ENCODE measurements at regions not wholly inside any gene's neighbourhood (a gene's known extent, or its start where the extent isn't known, plus 50 kb on each side); places are given as distances from the start of the nearest gene placed in this dataset.

GRCh38 chr10:84944187-84944586 is 615.8 kb downstream of the CCSER2 start:
- Histone ChIP-seq H3K79me2 (ENCODE audit: control insufficient read depth, insufficient read depth, low read length) (no peaks in the 10 kb centered on the region), H3K36me3 (ENCODE audit: control insufficient read depth, insufficient read depth, low read length) (no peaks in the 10 kb centered on the region), H3K27me3 (ENCODE audit: control insufficient read depth, insufficient read depth, low read length) (no peaks in the 10 kb centered on the region), H3K9me3 (ENCODE audit: control insufficient read depth, insufficient read depth, low read depth, low read length) (no peaks in the 10 kb centered on the region), H4K20me1 (ENCODE audit: control insufficient read depth, extremely low read depth, insufficient read depth, low read length) (no peaks in the 10 kb centered on the region), H3K4me2 (ENCODE audit: extremely low read depth, insufficient read depth, low read length) (no peak overlapping the region), H3K4me1 (ENCODE audit: control insufficient read depth, extremely low read depth, insufficient read depth, low read length) (no peaks in the 10 kb centered on the region), H3K9ac (ENCODE audit: insufficient read depth, low read length) (no peak overlapping the region), H3K4me3 (replicated peaks in 1 of 4; ENCODE audit: control extremely low read depth in 1 of 4, insufficient read depth in 1 of 4, low read depth in 3 of 4, low read length in 4 of 4) (no peak overlapping the region), H3K27ac (ENCODE audit: insufficient read depth, low read length) (no peak overlapping the region), H2AFZ (ENCODE audit: low read length) (no peak overlapping the region)
- no peak for TF ChIP-seq EZH2 (IDR thresholded peaks at IDR 0.05; ENCODE audit: low read length, missing control alignments)
- no peak for TF ChIP-seq CTCF (conservative IDR thresholded peaks at IDR 0.05 in 1 of 2, IDR thresholded peaks at IDR 0.05 in 1 of 2; ENCODE audit: low read depth in 1 of 2, low read length in 2 of 2)
- DNase-seq (ENCODE audit: low read depth in 2 of 2) = no peak

- Histone ChIP-seq H3K27me3 (ENCODE audit: control insufficient read depth, insufficient read depth, low read length) (no peaks in the 10 kb centered on the region), H3K27ac (ENCODE audit: insufficient read depth, low read length) (no peak overlapping the region), H3K79me2 (ENCODE audit: control insufficient read depth, insufficient read depth, low read length) (no peaks in the 10 kb centered on the region), H2AFZ (ENCODE audit: low read length) (no peak overlapping the region), H3K4me1 (ENCODE audit: control insufficient read depth, extremely low read depth, insufficient read depth, low read length) (no peaks in the 10 kb centered on the region), H3K9ac (ENCODE audit: insufficient read depth, low read length) (no peak overlapping the region), H3K36me3 (ENCODE audit: control insufficient read depth, insufficient read depth, low read length) (no peaks in the 10 kb centered on the region), H3K4me3 (replicated peaks in 1 of 4; ENCODE audit: control extremely low read depth in 1 of 4, insufficient read depth in 1 of 4, low read depth in 3 of 4, low read length in 4 of 4) (no peak overlapping the region), H3K4me2 (ENCODE audit: extremely low read depth, insufficient read depth, low read length) (no peak overlapping the region), H4K20me1 (ENCODE audit: control insufficient read depth, extremely low read depth, insufficient read depth, low read length) (no peaks in the 10 kb centered on the region), H3K9me3 (ENCODE audit: control insufficient read depth, insufficient read depth, low read depth, low read length) (no peaks in the 10 kb centered on the region)
- TF ChIP-seq EZH2 (IDR thresholded peaks at IDR 0.05; ENCODE audit: low read length, missing control alignments) = no peak
- TF ChIP-seq CTCF (conservative IDR thresholded peaks at IDR 0.05 in 1 of 2, IDR thresholded peaks at IDR 0.05 in 1 of 2; ENCODE audit: low read depth in 1 of 2, low read length in 2 of 2) = no peak
- DNase-seq (ENCODE audit: low read depth in 2 of 2) = no peak
These were observed 617.4 kb downstream of the CCSER2 start for GRCh38 chr10:84945791-84946190.

- no peak overlapping the region for H2AFZ ChIP-seq (ENCODE audit: low read length)
These were observed 618.5 kb downstream of the CCSER2 start for GRCh38 chr10:84946904-84947303.

More at GRCh38 chr10:84946904-84947303, 618.5 kb downstream of the CCSER2 start:
- Histone ChIP-seq H3K36me3 (ENCODE audit: control insufficient read depth, insufficient read depth, low read length) (no peaks in the 10 kb centered on the region), H3K4me1 (ENCODE audit: control insufficient read depth, extremely low read depth, insufficient read depth, low read length) (no peaks in the 10 kb centered on the region), H3K9me3 (ENCODE audit: control insufficient read depth, insufficient read depth, low read depth, low read length) (no peaks in the 10 kb centered on the region), H3K27ac (ENCODE audit: insufficient read depth, low read length) (no peak overlapping the region), H4K20me1 (ENCODE audit: control insufficient read depth, extremely low read depth, insufficient read depth, low read length) (no peaks in the 10 kb centered on the region), H3K27me3 (ENCODE audit: control insufficient read depth, insufficient read depth, low read length) (no peaks in the 10 kb centered on the region), H3K4me2 (ENCODE audit: extremely low read depth, insufficient read depth, low read length) (no peak overlapping the region), H3K9ac (ENCODE audit: insufficient read depth, low read length) (no peak overlapping the region), H3K79me2 (ENCODE audit: control insufficient read depth, insufficient read depth, low read length) (no peaks in the 10 kb centered on the region), H3K4me3 (replicated peaks in 1 of 4; ENCODE audit: control extremely low read depth in 1 of 4, insufficient read depth in 1 of 4, low read depth in 3 of 4, low read length in 4 of 4) (no peak overlapping the region)
- TF ChIP-seq CTCF (conservative IDR thresholded peaks at IDR 0.05 in 1 of 2, IDR thresholded peaks at IDR 0.05 in 1 of 2; ENCODE audit: low read depth in 1 of 2, low read length in 2 of 2) (no peak), EZH2 (IDR thresholded peaks at IDR 0.05; ENCODE audit: low read length, missing control alignments) (no peak)
- DNase-seq (ENCODE audit: low read depth in 2 of 2) = no peak

Data from fibroblast of lung (primary cell).